ENCODE measurements at regions not wholly inside any gene's neighbourhood (a gene's known extent, or its start where the extent isn't known, plus 50 kb on each side); places are given as distances from the start of the nearest gene placed in this dataset.

GRCh38 chr2:109685453-109685852 is 71.3 kb downstream of the SOWAHC start:
- no peaks in the 10 kb centered on the region for H3K79me2 ChIP-seq (ENCODE audit: low read length)
- H2AFZ ChIP-seq (ENCODE audit: low read depth, low read length) = no peak overlapping the region
- no peak overlapping the region for H3K4me3 ChIP-seq (ENCODE audit: low read length)
- H4K20me1 ChIP-seq (ENCODE audit: insufficient read depth, low read length) = no peaks in the 10 kb centered on the region
- no peaks in the 10 kb centered on the region for H3K27me3 ChIP-seq (ENCODE audit: low read depth, low read length)
- no peaks in the 10 kb centered on the region for H3K9me3 ChIP-seq (ENCODE audit: insufficient read depth, low read length)
- H3K4me2 ChIP-seq (ENCODE audit: low read length) = no peak overlapping the region
- no peak overlapping the region for H3K9ac ChIP-seq (ENCODE audit: low read length)
- TF ChIP-seq CTCF (IDR thresholded peaks at IDR 0.05; ENCODE audit: low read depth, low read length) = no peak
- no peak for TF ChIP-seq EZH2phosphoT487 (IDR thresholded peaks at IDR 0.05; ENCODE audit: low read depth)
- no peaks in the 10 kb centered on the region for H3K4me1 ChIP-seq (ENCODE audit: low read length)
- H3K27ac ChIP-seq (ENCODE audit: low read length) = no peak overlapping the region
- no peaks in the 10 kb centered on the region for H3K36me3 ChIP-seq (replicated peaks; ENCODE audit: low read depth, low read length)

GRCh38 chr2:109686921-109687320 is 72.8 kb downstream of the SOWAHC start:
- no peaks in the 10 kb centered on the region for H3K36me3 ChIP-seq (replicated peaks; ENCODE audit: low read depth, low read length)
- no peaks in the 10 kb centered on the region for H3K4me1 ChIP-seq (ENCODE audit: low read length)
- H3K27ac ChIP-seq (ENCODE audit: low read length) = no peak overlapping the region
- H3K9me3 ChIP-seq (ENCODE audit: insufficient read depth, low read length) = no peaks in the 10 kb centered on the region
- no peaks in the 10 kb centered on the region for H4K20me1 ChIP-seq (ENCODE audit: insufficient read depth, low read length)
- H3K79me2 ChIP-seq (ENCODE audit: low read length) = no peaks in the 10 kb centered on the region
- H3K27me3 ChIP-seq (ENCODE audit: low read depth, low read length) = no peaks in the 10 kb centered on the region
- H2AFZ ChIP-seq (ENCODE audit: low read depth, low read length) = no peak overlapping the region
- H3K9ac ChIP-seq (ENCODE audit: low read length) = no peak overlapping the region
- H3K4me2 ChIP-seq (ENCODE audit: low read length) = no peak overlapping the region
- TF ChIP-seq EZH2phosphoT487 (IDR thresholded peaks at IDR 0.05; ENCODE audit: low read depth) (no peak), CTCF (IDR thresholded peaks at IDR 0.05; ENCODE audit: low read depth, low read length) (no peak)
- no peak overlapping the region for H3K4me3 ChIP-seq (ENCODE audit: low read length)

- Histone ChIP-seq H3K27ac (ENCODE audit: low read length) (no peak overlapping the region), H3K4me1 (ENCODE audit: low read length) (no peaks in the 10 kb centered on the region), H3K4me3 (ENCODE audit: low read length) (no peak overlapping the region)
Observed at GRCh38 chr2:109689182-109689930, 75.2 kb downstream of the SOWAHC start.

GRCh38 chr2:109689973-109690372 is 75.8 kb downstream of the SOWAHC start:
- Histone ChIP-seq H4K20me1 (ENCODE audit: insufficient read depth, low read length) (no peaks in the 10 kb centered on the region), H3K9me3 (ENCODE audit: insufficient read depth, low read length) (no peaks in the 10 kb centered on the region), H2AFZ (ENCODE audit: low read depth, low read length) (no peak overlapping the region), H3K4me1 (ENCODE audit: low read length) (no peaks in the 10 kb centered on the region), H3K4me2 (ENCODE audit: low read length) (no peak overlapping the region), H3K79me2 (ENCODE audit: low read length) (no peaks in the 10 kb centered on the region), H3K27ac (ENCODE audit: low read length) (no peak overlapping the region), H3K9ac (ENCODE audit: low read length) (no peak overlapping the region), H3K27me3 (ENCODE audit: low read depth, low read length) (no peaks in the 10 kb centered on the region), H3K4me3 (ENCODE audit: low read length) (no peak overlapping the region), H3K36me3 (replicated peaks; ENCODE audit: low read depth, low read length) (no peaks in the 10 kb centered on the region)
- no peak for TF ChIP-seq CTCF (IDR thresholded peaks at IDR 0.05; ENCODE audit: low read depth, low read length)
- no peak for TF ChIP-seq EZH2phosphoT487 (IDR thresholded peaks at IDR 0.05; ENCODE audit: low read depth)

More at GRCh38 chr2:109689182-109689930, 75.2 kb downstream of the SOWAHC start:
- Histone ChIP-seq H3K27me3 (ENCODE audit: low read depth, low read length) (no peaks in the 10 kb centered on the region), H2AFZ (ENCODE audit: low read depth, low read length) (no peak overlapping the region), H3K36me3 (replicated peaks; ENCODE audit: low read depth, low read length) (no peaks in the 10 kb centered on the region), H3K4me2 (ENCODE audit: low read length) (no peak overlapping the region), H4K20me1 (ENCODE audit: insufficient read depth, low read length) (no peaks in the 10 kb centered on the region), H3K9me3 (ENCODE audit: insufficient read depth, low read length) (no peaks in the 10 kb centered on the region), H3K9ac (ENCODE audit: low read length) (no peak overlapping the region), H3K79me2 (ENCODE audit: low read length) (no peaks in the 10 kb centered on the region)
- no peak for TF ChIP-seq CTCF (IDR thresholded peaks at IDR 0.05; ENCODE audit: low read depth, low read length)
- no peak for TF ChIP-seq EZH2phosphoT487 (IDR thresholded peaks at IDR 0.05; ENCODE audit: low read depth)

Data from OCI-LY3 (cell line).